NCI-H345 treated with DMSO at 0.1 percent for 48 hours (cell line): ENCODE measurements at regions not wholly inside any gene's neighbourhood (a gene's known extent, or its start where the extent isn't known, plus 50 kb on each side); places are given as distances from the start of the nearest gene placed in this dataset.
"Not testable (repeated sequence)": the region's sequence is repeated elsewhere in the genome, so short reads cannot be mapped to it uniquely, and the experiment has no call there.

ENCODE experiments used
- DNase-seq: peaks from one replicate; lab custom pipeline; 2025; ENCODE audit not compliant: unreplicated experiment; lab: John Stamatoyannopoulos, UW

DNA sequence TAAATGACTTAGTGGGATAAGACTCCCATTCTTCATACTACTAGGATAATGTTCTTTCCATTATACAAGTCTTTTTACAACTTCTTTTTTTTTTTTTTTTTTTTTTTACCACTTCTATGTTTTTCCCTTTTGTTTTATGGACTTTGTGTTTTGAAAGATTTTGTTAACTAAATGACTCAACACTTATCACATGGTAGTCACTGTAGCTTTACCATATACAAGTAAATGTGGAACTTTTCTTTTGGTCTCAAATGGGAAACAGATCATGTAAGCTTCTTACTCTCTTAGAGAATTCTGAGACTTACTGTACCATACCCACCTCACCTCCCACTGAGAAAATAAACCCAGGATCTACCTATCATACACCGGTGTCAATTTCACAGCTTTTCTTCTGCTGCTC lies 590.3 kb upstream of the CDH2 start:
- no peak for DNase-seq

DNA sequence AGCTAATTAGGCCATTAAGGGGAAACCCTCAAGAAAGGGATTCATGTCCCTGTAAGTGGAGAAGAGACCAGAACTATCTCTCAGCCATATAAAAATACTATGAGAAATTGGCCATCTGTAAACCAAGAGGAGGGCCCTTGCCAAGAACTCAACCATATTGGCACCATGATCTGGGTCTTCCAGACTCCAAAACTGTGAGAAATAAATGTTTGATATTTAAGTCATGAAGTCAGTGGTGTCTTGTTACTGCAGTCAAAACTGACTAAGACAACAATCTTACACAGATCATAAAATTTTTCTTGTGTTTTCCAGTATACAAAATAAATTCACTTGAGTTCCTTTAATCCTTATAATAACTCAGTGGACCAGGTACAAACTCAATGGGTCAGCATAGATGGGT lies 589.8 kb upstream of the CDH2 start:
- no peak for DNase-seq

DNA sequence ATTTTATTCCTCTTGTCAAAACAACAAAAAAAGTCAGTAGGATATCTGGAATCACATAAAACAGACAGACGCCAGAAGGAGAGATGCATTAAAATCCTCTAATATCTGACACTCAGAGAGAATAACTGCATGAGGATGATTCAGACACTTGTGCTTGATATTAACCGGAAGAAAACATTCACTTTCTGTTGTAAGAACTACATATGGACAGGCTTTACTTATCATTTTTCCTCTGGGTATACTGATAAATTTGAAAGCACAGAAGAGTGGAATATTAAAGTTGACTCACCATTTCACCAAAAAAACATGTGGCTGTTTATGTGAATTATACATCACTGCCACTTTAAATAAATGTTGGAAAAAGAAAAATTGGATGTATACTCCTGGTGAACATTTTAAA lies 589.1 kb upstream of the CDH2 start:
- DNase-seq = no peak

DNA sequence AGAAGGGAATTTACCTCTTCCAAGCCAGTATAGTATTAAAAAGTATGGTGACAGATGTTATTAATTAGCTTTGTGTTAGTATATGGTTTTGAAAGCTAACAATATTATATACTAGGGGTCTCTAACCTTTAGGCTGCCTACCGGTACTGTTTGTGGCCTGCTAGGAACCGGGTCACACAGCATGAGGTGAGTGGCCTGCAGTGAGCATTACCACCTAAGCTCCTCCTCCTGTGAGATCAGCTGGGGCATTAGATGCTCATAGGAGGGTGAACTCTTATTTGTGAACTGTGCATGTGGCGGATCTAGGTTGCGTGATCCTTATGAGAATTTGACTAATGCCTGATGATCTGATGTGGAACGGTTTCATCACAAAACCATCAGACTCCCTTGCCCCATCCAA lies 583.4 kb upstream of the CDH2 start:
- no peak for DNase-seq

DNA sequence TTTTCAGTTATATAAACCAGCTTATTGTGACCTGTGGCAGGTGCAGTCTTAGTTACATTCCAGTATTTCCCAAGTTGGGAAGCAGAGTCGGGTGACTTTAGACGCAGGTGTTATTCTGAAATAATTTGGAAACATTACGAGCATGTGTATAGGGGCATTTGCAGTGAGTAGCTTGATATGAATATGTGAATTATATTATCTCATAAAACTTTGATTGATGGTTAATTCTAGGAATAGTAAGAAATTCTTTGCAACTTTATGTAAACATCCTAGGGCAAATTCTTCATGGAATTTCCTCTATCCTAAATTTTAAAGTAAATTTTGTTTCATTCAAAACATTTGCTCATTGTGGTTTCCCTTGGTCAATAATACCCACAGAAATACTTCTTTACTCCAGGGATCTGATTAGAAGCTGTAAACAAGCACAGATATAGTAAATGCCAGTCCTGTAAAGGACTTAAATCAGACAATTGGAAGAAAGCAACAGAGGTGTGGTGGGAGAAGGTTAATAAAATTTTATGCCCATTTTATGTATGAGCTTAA lies 580.6 kb upstream of the CDH2 start:
- DNase-seq = no peak

DNA sequence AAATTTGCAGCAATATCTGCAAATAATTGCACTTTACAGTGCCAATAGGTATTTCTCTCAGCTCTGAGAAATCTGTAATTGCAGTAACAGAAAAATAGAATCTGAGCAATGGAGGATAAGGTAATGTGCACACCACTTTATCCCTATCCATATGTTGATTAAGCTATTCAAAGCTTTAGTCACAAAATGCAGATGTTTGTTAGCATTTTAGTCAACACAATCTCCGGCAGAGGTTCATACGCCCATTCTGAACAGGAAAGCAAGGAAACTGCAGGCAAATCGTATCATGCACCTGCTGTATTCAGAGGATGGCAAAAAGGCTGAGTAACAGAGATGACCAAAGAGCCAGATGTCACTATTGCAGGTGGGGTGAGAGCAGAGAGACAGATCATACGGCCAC lies 566.2 kb upstream of the CDH2 start:
- DNase-seq = no peak

DNA sequence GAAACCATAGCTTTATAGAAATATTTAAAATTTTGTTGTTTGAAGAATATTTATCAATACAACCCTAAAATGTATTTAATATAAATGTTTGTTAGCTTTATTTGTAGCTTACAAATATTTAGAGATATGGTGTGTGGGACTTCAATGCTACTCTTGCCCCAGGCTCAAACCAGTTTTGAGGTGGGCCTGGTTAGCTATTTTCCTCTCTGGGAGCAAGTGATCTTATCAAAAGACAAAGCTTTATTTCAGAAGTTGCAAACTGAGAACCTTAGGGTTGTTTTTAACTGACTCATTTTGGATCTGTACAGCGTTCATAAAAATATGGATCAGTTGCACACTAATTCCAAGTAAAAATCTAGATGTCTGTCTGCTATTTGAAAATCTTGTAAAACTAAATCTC lies 563.6 kb upstream of the CDH2 start:
- DNase-seq = no peak

DNA sequence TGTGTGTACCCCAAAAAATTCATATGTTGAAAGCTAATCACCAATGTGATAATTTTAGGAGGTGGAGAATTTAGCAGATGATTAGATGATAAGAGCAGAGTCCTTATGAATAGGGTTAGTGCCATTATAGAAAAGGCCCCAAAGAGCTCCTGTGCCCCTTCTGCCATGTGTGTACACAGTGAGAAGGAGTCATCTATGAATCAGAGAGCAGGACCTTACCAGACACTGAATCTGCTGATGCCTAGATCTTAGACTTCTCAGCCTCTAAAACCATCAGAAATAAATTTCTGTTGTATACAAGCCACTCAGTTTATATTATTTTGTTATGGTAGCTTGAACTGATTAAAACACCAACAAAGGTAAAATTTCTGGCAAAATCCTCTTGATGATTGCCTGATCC lies 560.0 kb upstream of the CDH2 start:
- no peak for DNase-seq

DNA sequence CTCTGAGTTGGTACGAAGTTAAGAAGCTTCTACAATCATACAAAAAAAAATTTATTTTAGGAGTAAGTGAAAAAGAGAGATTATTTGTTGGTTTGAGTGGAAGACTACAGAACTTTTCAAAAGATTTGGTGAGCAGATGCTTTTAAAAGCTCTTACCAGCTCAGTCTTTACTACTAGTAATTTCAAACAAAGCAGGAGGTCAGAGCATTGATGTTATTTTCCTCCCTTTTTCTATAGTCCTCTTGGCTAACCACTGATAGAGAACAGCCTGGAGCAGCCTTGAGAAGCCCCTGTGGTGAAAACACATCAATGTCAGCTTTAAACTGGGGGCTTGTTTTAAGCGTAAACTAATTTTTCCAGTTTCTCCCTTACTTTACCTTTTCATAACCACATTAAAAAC lies 559.3 kb upstream of the CDH2 start:
- no peak for DNase-seq

DNA sequence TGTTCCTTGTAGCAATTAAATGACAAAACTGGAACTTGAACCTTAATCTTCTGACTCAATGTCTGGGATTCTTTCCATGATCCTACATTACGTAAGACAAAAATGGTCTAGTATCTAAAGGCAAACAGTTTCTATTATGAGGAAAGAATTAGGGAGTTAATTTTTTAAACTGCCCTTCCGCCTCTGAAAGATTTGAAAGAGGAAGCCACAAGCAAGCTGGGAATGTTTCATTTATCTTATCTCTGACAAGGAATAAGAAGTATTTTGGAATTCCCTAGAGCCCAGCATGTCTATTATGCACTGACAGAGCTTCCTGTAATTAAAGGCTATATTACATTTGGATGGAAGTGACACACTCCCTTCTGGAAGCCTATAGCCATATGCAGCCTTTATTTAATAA lies 558.8 kb upstream of the CDH2 start:
- DNase-seq = no peak

DNA sequence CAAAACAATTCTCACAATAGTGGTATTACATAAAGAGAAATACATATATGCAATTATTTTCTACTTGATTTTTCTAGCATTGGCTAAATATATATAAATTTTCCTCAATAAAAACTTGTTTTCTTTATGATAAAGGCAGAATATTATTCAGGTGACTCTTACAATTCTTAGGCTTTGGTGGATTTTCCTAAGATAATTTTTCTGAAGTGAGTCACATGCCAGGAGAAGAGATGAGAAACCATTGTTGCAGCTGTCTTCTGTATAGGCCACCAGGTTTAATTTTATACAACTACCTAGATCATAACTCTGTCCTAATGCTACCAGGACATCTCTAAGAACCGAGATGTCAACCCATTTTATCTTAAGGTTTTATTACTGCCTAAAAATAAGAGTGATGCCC lies 552.4 kb upstream of the CDH2 start:
- DNase-seq = no peak

DNA sequence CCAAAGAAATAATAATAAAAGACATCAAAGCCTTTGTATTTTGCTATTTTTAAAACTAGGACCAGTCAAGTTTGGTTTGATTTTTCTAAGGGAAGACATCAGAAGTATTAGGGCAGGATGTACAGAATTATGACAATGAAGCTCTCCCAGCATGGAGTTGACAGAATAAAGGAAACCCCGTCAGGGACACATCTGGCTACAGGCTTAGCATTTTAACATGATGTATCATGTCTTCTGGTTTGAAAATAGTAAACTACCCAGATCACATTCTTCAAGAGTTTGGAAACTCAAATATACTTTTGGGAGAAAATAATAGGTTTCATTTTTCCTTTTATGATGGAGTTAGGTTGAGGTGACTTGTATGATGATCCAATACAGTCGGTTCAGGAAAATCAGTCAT lies 552.0 kb upstream of the CDH2 start:
- no peak for DNase-seq

DNA sequence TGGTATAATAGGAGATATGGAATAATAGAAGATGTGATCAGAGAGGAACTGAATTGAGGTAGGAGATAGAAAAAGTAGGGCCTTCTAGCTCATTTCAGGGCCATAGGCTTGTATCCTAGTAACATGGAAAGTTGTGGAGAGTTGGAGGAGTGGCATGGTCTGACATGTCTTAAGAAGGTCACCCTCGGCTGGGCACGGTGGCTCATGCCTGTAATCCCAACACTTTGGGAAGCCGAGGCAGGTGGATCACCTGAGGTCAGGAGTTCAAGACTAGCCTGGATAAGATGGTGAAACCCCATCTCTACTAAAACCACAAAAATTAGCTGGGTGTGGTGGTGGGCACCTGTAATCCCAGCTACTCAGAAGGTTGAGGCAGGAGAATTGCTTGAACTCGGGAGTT lies 550.3 kb upstream of the CDH2 start:
- not testable (repeated sequence) for DNase-seq

DNA sequence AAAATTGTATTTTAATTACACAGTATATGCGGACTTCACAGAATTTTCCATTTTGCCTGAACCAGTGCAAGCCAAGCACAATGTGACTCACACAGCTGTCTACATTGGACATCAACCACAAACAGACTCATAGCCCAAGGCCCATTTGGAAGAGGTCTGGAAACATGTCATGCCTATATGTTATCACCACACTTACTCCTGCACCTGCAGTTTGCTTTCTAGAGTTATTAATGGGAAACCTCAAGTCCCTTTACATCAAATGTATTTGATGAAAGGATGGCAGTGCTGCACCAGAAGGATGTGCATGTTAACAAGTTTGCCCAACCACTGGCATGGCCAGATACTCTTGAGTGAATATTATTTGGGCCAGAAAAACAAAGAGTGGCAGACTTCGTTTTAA lies 548.9 kb upstream of the CDH2 start:
- DNase-seq = no peak

DNA sequence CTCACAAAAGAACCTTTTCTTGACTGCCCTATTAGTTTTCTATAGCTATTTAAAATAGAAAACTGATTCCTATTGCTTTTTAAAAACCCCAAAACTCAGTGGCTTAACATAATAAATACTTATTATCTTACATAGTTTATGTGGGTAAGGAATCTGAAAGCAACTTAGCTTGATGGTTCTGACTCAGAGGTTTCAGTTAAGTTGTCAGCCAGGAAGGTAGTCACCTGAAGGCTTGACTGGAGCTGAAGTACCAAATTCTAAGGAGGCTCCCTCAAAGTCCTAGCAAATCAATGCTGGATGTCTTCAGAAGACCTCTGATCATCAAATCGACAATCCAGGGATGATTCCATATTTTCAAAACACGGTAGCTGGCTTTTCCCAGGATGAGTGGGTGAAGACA lies 546.6 kb upstream of the CDH2 start:
- no peak for DNase-seq

DNA sequence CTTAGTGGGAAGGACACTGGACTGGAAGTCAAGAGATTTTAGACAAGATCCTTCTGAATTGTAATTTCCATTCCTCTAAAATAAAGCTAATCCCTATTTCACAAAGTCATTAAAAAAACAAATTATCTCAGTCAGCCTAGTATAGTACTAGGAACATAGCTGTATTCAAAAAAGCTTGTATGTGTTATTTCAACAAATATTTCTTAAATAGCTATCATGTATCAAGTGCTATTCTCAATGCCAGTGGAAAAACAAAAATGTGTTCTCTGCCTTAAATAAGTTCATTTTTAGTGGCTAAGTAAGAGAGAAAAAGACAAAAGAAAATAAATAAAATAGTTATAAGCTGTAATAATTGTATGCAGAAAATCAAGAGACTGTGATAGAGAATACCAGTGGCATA lies 541.8 kb upstream of the CDH2 start:
- no peak for DNase-seq

DNA sequence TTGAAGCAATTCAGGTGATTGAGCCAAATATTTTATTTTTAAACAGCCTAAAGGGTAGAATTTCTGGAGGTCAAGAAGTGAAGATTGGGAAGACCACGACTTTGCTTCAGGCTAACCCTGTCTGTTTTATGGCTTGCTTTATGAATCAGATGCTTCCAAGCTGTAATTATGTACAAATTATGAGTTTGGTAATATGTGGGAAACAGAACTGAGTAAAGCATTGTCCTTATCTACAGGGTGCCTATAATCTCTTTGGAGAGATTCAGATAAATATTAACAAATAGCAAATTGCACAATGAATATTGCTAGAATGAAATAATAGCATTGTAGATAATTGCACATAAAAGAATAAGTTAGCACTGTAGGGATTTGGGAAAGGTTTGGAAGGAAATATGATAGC lies 539.4 kb upstream of the CDH2 start:
- DNase-seq = no peak

DNA sequence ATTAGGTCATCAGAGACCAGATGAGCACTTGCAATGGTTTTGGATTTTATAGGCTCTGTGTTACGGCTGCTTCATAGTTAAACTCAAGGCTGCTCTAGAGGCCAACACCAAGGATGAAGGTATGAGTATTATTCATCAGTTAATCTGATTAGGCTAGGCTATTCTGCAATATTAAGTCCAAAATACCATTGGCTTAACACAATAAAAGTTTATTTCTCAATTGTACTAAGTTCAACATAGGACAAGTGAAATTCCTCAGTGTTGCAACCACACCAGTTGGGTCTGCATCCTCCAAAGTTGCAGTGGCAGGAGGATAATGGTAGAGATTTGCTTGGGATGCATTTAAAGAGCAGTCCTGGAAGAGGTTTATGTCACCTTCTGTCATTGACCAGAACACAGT lies 538.3 kb upstream of the CDH2 start:
- DNase-seq = no peak

DNA sequence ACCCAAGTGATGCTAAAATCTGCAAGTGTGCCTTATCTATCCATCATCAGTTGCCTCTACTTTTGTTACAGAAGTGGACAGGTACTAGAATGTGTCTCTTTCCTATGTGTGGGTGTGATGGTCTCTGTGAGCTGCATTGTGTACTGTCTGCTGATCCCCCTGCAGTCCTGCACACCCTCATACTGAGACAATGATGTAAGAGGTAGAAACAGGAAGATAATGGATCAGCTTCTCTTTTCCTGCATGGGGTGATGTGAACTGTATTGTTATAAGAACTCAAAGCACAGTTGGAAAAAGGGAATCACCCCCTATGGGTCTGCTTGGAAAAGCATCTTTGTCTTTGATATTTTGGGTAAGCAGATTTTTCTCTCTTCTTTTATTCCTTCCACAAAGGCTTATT lies 537.6 kb upstream of the CDH2 start:
- no peak for DNase-seq

DNA sequence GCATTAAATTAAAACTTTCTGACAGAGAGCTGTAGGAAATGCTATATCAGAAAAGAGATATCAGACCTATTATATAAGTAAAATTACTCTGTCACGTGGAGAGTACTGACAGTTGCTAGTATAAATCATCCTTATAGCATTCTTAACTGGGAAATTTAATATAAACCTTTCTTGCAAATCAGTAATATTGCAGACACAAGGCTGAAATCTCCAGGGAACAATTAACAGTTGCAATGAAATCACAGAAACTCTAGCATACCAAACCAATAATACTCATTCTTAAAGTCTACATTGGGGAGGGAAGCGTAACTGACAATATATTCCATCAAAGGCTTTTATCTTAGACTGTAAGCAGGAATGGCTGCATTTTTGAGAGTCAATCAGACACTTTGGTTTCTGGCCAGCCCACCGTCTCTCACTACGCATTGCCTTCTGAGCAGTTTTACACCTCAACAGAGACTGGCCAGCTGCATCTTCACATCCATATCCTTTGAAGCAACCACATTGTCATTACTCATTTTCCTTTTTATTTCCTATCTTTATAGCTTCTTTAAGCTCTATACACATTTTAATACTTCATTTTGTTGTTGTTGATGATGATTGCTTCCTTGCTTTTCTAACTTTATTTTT lies 536.0 kb upstream of the CDH2 start:
- no peak for DNase-seq

DNA sequence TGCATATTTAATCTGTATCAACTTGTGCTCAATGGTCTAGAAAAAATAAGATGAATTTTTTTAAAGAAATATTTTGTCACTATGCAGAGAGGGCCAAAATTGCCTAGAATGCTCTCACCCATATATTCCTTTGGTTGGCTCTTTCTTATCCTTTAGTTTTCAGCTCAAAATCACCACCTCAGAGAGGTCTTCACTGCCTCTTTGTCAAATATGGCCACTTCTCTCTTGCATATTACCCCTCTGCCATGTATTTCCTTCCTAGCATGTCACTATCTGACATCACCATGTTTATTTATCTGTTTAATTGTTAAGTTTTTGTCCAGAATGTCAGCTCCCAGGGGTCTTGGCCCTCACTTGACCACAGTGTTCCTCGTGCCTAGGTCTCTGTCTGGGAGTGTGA lies 535.2 kb upstream of the CDH2 start:
- DNase-seq = no peak

DNA sequence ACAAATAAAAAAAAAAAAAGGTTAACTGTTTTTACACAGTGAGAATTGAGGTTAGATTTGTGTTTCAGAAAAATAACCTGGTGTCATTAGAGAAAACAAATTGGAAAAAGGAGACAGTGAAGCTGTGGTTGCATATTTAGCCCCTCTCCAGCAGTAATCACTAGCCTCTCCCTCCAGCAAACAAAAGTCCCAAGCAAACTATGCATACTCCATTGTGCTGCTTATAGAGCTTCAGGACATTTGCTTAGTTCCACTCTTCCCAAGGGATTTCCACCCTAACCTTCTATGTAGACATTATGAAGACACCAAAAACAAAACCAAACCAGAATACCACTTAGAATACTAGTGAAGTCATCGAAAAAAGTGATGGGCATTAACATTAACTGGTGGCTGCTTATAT lies 534.2 kb upstream of the CDH2 start:
- no peak for DNase-seq

DNA sequence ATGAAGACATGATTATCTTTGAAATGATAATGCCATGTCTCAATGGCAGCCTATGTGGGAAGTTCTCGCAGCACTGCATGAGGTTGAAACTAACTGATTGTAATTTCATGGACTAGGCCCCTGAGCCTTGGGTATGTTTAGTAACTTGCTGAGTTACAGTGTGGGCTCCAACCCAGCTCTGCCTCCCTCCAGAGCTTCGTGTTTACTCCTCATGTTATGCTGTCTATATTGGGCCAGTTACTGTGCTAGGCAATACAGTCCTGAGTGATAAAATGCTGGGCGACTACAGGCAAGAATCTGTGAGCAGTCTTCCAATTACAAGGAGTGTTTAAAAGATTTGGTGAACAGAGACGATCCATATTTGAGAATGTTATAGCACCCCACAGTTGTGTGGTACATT lies 530.1 kb upstream of the CDH2 start:
- no peak for DNase-seq

DNA sequence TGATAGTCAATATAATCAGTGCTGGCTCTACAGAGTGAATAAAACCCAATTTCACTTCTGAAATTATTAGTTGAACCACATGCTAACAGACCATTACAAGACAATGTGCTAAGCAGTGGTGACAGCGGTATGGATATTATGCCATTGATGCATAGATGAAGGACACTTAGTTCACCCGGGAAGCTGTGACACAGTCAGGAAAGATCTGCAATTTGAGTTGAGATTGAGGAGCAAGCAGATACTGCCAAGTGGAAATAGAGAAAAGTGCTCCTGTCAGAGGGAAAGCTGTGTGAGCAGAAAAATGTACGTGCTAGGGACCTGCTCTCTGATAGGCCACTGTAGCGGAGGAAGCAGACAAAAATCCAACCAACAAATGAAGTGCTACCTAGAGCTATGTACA lies 529.5 kb upstream of the CDH2 start:
- no peak for DNase-seq
